ENCODE measurements at regions not wholly inside any gene's neighbourhood (a gene's known extent, or its start where the extent isn't known, plus 50 kb on each side); places are given as distances from the start of the nearest gene placed in this dataset.

GRCh38 chr5:74152136-74152535 lies 488.4 kb downstream of the ENC1 start:
- DNase-seq (ENCODE audit: low read depth, low spot score), result no peak
- no peak for TF ChIP-seq CTCF (IDR thresholded peaks at IDR 0.05; ENCODE audit: low read depth, low read length)
- H3K4me3 ChIP-seq (ENCODE audit: low read depth, low read length), result no peak overlapping the region
- in situ Hi-C loops (cut with HindIII; ENCODE audit: low sequenced_read_pairs), result no loop called here

GRCh38 chr5:74149395-74149794 lies 491.1 kb downstream of the ENC1 start:
- DNase-seq (ENCODE audit: low read depth, low spot score), result peak; percentile 82
- no peak overlapping the region for H3K4me3 ChIP-seq (ENCODE audit: low read depth, low read length)
- in situ Hi-C loops (cut with HindIII; ENCODE audit: low sequenced_read_pairs), result no loop called here
- TF ChIP-seq CTCF (IDR thresholded peaks at IDR 0.05; ENCODE audit: low read depth, low read length), result no peak

GRCh38 chr5:74148321-74148720 lies 492.2 kb downstream of the ENC1 start:
- H3K4me3 ChIP-seq (ENCODE audit: low read depth, low read length), result no peak overlapping the region
- DNase-seq (ENCODE audit: low read depth, low spot score), result no peak
- no peak for TF ChIP-seq CTCF (IDR thresholded peaks at IDR 0.05; ENCODE audit: low read depth, low read length)
- in situ Hi-C loops (cut with HindIII; ENCODE audit: low sequenced_read_pairs), result no loop called here

GRCh38 chr5:74146796-74147195 lies 493.7 kb downstream of the ENC1 start:
- no peak overlapping the region for H3K4me3 ChIP-seq (ENCODE audit: low read depth, low read length)
- DNase-seq (ENCODE audit: low read depth, low spot score), result no peak
- no peak for TF ChIP-seq CTCF (IDR thresholded peaks at IDR 0.05; ENCODE audit: low read depth, low read length)
- in situ Hi-C loops (cut with HindIII; ENCODE audit: low sequenced_read_pairs), result no loop called here

GRCh38 chr5:74145951-74146350 lies 494.6 kb downstream of the ENC1 start:
- TF ChIP-seq CTCF (IDR thresholded peaks at IDR 0.05; ENCODE audit: low read depth, low read length), result no peak
- in situ Hi-C loops (cut with HindIII; ENCODE audit: low sequenced_read_pairs), result no loop called here
- no peak overlapping the region for H3K4me3 ChIP-seq (ENCODE audit: low read depth, low read length)
- DNase-seq (ENCODE audit: low read depth, low spot score), result no peak

GRCh38 chr5:74143721-74144330 lies 496.7 kb downstream of the ENC1 start:
- TF ChIP-seq CTCF (IDR thresholded peaks at IDR 0.05; ENCODE audit: low read depth, low read length), result no peak
- H3K4me3 ChIP-seq (ENCODE audit: low read depth, low read length), result no peak overlapping the region
- in situ Hi-C loops (cut with HindIII; ENCODE audit: low sequenced_read_pairs), result no loop called here
- DNase-seq (ENCODE audit: low read depth, low spot score), result no peak

GRCh38 chr5:74143151-74143550 lies 497.4 kb downstream of the ENC1 start:
- no peak overlapping the region for H3K4me3 ChIP-seq (ENCODE audit: low read depth, low read length)
- in situ Hi-C loops (cut with HindIII; ENCODE audit: low sequenced_read_pairs), result no loop called here
- no peak for DNase-seq (ENCODE audit: low read depth, low spot score)
- TF ChIP-seq CTCF (IDR thresholded peaks at IDR 0.05; ENCODE audit: low read depth, low read length), result no peak

Data from astrocyte of the spinal cord (primary cell).